ENCODE measurements at regions not wholly inside any gene's neighbourhood (a gene's known extent, or its start where the extent isn't known, plus 50 kb on each side); places are given as distances from the start of the nearest gene placed in this dataset.
"Not testable (repeated sequence)": the region's sequence is repeated elsewhere in the genome, so short reads cannot be mapped to it uniquely, and the experiment has no call there.

DNA sequence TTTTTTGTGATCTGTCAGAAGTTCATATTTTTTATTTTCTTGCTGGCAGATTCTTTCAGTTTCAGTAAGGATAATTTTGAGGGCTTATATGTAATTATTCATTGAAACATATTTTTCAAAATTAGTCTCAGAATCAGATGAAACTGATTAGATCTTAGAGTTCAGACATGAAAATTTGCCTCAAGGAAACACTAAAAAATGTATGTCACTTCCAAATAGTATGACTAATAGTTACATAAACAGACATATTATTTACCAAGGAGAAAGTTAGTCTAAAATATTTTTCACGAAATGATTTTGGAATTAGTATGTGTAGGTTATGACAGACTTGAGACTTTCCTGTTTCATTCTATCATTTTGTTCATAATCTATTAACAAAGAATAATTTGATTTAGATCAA is 628.6 kb downstream of the CCDC85A start:
- DNase-seq: no peak

DNA sequence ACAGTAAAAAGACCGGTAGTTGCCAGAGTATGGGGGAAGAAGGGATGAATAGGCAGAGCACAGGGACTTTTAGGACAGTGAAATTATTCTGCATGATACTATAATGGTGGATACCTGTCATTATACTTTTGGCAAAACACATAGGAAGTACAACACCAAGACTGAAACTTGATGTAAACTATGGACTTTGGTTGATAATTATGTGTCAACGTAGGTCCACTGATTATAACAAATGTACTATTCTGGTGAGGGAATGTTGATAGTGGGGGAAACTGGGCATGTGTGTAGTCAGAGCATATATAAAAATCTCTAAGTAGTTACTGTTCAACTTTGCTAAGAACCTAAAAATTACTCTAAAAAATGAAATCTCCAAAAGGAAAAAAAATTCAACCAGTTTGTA is 629.7 kb downstream of the CCDC85A start:
- DNase-seq: no peak

DNA sequence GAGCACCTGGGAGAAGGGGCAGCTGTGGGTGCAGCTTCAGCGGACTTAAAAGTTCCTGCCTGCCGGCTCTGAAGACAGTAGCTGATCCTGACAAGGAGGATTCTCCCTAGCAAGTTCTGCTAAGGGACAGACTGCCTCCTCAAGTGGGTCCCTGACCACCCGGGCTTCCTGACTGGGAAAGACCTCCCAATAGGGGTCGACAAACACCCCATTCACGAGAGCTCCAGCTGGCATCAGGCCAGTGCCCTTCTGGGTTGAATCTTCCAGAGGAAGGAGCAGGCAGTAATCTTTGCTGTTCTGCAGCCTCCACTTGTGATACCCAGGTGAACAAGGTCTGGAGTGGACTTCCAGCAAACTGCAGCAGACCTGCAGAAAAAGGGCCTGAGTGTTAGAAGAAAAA is 632.9 kb downstream of the CCDC85A start:
- no peak for DNase-seq

DNA sequence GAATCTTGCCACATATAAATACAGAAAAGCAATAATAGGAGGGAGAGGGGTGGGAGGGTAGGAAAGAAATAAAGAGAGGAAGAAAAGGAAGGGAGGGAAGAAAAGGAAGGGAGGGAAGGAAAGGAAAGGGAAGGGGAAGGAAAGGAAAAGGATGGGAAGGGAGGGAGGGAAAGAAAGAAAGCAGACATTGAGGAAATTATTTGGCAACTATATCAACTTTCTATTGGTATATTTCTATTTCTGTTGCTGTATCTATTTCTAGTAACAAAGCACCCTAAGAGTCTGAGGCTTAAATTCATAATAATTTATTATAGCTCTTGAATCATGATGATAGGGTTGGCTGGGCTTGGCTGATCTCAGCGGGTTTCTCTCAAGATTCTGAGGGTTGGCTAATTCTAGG is 648.0 kb downstream of the CCDC85A start:
- no peak for DNase-seq

DNA sequence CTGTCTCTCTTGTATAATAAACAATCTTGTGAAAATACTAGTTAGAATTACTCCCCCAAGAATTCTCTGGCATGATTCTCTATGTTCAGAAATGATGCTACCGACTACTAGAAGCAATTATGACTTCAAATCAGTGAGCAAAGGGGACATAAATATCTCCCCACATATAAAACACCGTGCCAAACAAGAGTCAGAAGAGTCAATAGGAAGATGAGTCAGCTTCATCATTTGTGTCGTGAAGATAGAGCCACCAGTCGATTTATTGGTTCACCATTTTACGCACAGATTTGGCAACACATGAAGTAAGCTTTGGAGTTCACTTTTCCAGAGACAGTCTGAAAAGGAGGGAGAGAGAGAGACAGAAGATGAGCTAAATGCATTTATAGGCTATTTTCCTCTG is 650.9 kb downstream of the CCDC85A start:
- DNase-seq: no peak

DNA sequence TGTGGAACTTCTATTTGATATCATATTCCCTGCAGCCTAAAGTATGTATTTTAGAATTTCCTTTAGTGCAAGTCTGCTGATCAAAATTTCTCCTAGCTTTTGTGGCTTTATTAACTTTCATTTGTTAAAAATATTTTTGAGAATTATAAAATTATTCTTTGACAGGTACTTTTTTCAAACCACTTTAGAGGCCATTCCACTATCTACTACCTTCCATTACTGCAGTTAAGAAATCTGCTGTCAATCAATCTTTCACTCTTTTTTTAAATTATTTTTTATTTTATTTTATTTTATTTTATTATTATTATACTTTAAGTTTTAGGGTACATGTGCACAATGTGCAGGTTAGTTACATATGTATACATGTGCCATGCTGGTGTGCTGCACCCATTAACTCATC is 656.2 kb downstream of the CCDC85A start:
- DNase-seq: not testable (repeated sequence)

DNA sequence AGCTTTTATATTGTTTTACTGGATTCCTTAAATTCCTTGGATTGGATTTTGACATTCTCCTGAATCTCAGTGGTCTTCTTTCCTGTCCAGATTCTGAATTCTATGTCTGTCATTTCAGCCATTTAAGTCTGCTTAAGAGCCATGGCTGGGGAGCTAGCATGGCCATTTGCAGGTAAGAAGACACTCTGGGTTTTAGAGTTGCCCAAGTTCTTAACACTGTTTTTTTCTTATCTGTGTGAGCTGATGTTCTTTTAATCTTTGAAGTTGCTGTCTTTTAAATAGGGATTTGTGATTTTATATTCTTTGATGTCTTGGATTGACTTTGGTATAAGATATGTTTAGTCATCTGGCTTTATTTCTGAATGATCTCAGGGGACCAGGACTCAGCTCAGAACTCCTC is 677.2 kb downstream of the CCDC85A start:
- no peak for DNase-seq

DNA sequence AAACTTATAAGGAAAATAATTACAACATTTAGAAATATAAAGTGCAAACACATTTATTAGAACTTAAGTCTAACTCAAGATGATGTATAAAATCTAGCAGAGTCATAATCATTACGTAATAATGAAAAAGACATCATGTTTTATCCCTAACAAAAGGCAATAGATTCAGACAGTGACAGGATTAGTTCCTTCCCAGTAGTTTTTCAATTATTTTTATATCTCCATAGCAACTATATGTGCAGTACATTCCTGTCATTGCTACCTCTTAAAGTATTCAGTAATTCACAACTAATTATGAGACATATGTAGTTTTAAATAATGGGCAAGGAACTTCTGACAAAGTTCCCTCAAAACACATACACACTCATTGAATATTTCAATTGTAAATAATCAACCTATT is 687.9 kb downstream of the CCDC85A start:
- DNase-seq: no peak

DNA sequence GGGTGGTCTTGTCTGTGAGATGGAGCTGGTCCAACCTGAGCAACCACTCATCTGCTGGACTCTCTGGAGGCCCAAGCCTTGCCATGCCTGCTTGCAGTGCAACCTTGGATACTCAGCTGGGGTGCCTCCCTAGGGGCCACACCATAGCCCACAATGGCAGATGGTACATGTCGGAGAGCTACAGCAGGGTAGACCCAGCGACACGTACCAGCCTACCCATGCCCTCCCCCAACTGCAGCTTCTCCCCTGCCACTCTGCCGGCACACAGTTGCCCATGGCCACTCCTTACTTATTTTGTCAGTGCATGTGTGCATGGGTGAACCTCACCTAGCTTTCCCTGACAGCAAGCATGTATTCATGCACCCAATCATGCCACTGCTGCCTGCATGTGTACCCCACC is 690.9 kb downstream of the CCDC85A start:
- no peak for DNase-seq

DNA sequence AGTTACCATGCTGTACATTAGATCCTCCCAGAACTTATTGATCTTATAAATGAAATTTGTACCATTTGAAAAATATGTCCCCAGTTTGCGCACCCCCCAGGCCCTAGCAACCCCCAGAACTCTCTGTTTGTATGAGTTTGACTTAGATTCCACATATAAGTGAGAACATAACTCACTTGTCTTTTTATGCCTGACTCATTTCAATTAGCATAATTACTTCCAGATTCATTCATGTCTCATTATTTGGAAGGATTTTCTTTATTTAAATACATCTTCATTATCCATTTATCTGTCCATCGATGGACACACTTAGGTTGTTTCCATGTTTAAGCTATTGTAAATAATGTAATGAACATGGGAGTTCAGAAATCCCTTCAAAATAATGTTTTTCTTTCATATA is 705.9 kb downstream of the CCDC85A start:
- no peak for DNase-seq

DNA sequence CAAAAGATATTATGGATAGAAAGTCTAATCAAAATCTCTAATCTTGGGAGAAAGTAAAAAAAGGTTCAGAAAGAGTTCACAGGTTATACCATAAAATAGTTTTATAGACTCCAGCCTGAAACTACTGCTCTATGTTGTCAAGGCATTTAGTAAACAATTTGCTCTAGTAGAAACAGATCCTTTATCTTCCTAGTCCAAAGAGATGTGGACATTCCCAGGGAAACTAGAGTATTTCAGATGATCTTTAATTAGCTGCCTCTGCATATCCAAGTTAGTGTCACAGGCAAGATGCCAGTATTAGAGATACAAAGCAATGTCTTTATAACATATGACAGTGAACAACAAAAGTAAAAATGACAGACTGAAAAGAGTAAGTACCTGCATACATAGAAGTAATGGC is 708.6 kb downstream of the CCDC85A start:
- DNase-seq: no peak

DNA sequence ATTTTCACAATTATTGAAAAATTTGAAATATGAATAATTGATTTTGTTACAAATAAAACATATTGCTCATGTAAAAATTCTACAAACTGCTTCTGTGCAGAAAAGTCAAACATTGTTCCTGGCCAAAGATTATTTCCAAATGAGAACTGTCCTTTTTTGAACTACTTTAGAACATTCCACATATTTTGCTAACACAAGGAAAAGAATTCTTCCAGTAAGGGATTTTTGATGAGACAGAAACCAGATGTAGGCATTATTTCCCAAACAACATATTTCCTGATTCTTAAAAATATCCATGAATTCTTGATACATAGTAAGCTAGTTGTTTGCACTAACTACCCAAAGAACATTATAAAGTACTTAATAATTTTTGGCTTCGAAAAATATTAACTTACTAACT is 715.2 kb downstream of the CCDC85A start:
- no peak for DNase-seq

DNA sequence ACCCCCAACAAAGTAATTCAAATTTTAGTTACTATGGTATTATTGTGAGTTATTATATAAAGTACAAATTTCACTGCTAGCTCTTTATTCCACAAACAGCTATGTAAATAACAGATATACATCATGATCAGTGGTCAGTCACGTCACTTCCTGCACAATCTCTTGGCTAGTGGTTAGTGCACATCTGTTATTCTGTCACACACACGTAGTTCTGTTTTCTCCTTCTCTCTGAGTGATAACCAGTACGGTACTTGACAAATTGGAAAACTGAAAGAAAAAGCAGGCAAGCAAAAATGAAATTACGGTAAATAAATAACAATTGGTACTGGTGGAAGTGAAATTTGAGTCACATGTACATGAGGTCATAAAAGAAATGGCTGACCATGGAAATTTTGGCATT is 728.7 kb downstream of the CCDC85A start:
- no peak for DNase-seq

DNA sequence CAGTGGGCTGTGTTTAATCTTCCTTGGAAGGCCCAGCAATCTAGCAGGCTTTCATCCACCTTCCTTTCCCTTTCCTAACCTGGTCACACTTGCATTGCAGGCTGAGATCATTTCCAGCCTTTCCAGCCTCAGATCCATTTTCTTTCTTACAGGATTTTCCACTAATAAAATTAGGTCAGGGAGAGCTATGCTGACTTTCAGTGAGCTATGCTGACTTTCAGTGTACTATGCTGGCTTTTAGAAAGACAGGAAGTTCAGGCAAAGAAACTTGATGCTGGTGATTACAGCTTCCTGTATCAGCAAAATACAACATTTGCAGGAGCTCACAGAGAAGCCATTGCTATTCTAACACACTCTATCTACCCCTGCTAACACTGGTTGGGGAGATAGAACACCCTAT is 735.0 kb downstream of the CCDC85A start:
- no peak for DNase-seq

DNA sequence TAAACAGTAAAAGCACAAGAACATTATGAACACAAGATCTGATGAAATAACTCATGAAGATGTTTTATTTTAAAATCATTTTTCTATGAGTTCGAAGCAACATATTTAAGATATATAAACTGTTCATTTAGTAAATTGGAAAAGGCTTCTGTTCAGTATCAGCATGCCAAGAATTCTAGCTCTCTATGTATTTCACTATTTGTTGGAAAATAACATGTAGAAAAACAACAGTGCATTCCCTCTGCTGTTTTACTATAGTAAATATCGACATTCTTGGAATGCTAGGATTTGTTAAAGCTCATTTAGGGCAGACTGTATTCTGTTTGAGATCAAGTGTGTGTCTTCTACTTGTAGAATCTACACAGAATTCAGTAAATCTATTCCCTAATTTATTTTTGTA is 750.2 kb downstream of the CCDC85A start:
- DNase-seq: no peak

DNA sequence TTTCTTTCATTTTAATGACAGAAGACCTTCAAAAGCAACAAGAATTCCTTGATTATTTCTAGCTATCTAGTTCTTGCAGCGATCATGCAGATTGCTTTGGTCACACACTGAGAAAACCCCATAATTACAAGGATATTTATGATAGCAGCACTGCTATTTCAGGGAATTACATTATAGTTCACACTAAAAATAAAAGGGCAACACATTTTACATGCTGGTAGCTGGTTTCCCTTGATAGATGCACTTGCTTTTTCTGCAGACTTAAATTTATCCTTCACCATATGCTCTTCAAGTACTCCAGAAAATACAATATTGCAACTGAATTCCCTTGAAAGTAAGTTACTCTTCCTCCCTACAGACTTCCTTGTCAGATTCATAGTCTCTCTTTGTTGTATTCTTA is 751.1 kb downstream of the CCDC85A start:
- no peak for DNase-seq

DNA sequence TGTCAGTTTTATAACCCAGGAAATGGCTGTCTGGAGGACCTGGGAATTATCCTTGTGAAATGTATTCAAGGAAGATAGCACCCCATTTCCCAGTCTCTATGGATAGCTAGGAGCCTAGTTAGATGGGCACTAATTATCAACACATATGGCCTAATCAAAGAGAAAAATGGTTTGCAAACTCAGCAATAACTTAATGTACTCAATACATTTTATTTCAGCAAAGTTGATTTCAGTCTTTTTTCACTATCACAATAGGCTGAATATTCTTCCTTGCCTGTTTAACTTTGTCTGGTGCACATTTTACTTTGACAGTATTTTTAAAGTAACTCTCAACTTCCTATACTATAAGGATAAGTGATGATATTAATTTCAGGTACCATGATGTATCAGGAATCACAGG is 756.3 kb downstream of the CCDC85A start:
- no peak for DNase-seq

DNA sequence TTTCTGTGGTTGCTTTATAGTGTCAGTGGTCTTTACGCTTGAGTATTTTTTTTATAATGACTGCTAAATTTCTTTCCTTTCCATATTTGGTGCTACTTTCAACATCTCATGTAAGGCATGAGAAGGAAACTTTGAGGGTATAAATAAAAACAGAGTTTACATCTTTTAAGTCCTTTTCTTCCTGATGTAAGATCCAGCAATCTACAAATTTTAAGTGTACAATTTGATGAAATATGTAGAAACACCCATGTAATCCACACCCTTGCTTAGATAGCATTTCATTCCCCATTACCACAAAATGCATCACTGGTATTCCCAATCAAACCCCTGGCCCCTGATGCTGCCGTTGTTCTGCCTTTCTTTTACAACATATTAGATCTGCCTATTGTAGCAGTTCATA is 769.1 kb downstream of the CCDC85A start:
- no peak for DNase-seq

DNA sequence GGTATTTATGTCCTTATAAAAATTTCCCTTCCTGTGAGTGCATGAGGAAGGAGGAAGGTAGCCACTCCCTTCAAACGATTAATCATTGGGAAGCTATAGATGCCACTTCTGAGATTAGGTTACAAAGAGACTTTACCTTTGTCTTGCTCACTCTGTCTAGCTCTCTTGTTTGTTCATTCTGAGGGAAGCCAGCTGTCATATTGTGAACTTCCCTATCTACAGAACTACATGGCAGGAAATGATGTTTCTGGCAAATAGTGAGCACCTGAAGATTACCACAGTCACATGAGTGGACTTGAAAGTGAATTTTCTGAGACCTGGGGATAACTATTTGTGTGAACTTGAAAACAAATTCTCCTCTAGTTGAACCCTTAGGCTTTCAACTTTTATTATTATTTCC is 776.8 kb downstream of the CCDC85A start:
- no peak for DNase-seq

DNA sequence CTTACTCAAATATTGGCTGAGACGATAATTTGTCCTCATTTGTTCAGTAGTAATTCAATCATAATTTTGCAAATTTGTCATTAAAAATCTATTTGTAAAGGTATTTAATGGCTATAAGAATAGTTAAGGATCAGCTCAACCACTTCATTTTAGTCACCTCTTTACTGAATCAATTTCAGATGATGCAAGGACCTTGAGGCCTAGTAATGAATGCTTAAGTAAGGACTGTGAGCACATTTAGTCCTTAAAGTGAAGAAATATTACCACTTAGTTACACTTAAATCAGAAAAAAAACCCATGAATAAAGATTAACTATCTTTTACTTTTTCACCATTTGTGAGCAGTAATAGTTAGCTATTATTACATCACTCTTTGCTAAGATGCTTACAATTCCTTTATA is 778.9 kb downstream of the CCDC85A start:
- no peak for DNase-seq

DNA sequence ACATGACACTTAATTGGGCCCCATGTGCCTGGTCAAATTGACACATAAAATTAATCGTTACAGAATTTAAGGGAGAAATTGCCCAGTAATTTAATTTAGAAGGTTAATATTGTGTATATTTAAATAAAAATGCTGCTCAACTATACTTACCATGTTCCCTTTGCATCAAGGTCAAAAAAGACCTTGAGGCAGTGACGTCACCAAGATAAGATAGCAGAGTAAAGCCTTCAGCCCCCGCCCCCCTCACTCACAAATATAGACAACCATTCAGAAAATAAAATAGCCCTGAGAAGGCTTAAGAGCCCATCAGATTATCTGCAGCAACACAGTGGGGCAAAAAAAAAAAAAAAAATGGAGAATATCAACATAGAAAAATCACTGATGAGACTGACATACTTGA is 785.7 kb downstream of the CCDC85A start:
- no peak for DNase-seq

DNA sequence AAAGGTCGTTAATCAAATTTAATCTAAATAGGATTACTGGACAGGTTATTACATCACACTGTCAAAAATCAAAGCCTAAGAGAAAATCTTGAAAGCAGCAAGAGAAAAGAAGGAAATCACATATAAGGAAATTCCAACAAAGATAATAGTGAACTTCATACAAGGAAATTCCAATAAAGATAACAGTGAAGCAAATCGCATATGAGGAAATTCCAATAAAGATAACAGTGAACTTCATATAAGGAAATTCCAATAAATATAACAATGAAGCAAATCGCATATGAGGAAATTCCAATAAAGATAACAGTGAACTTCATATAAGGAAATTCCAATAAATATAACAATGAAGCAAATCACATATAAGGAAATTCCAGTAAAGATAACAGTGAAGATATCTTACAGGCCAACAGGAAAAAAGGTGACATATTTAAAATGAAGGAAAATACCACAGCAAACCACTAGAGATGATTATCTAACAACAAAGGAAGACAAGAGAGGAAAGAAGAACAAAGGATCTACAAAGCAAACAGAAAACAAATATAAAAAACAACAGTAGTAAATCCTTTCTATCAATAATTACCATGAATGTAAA is 787.7 kb downstream of the CCDC85A start:
- DNase-seq: no peak

DNA sequence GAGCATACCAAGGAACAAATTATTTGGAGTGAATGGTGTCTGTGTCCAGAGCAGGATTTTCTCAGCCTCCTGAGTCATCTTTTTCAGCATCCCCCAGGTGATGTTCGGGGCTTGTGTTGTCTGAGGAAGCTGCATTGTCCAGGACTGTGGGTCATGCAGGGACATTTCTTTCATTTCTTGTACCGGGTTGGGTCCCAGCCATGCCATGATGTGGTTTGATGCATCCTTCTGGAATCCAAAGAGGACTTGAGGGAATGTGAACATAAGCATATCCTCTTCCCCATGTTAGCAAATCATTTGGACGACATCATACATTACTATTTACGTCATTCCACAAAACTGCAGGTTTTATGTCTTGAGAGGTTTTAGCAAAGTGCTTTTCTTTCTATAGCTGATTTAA is 797.8 kb downstream of the CCDC85A start:
- DNase-seq: no peak

DNA sequence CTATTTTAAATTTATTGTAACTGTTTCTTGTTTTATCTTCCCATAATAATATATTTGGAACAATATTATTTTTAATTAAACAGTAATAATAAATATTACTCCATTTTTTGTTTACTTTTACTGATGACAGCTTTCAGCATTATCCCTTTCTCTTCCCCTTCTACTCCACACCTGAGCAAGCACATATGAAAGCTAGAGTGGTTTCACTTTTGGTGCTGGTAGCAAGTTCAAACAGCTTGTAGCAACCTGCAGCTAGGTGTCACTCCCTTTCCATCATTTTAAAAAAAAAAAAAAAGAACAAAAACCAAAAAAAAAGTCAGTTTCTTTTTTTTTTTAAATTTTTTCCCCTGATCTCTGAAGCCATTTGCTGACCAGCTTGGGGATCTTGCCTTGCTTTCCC is 801.8 kb downstream of the CCDC85A start:
- DNase-seq: no peak

DNA sequence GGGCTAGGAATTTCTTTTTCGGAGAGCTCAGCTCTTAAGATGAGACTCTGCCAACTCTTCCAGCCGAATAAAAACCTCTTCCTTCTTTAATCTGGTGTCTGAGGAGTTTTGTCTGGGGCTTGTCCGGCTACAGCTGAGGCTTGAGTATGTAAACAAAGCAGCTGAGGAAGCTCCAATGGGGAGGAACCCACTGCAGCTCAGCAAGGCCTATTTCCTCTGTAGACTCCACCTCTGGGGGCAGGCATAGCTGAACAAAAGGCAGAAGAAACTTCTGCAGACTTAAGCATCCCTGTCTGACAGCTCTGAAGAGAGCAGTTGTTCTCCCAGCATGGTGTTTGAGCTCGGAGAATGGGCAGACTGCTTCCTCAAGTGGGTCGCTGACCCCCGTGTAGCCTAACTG is 838.7 kb downstream of the CCDC85A start:
- DNase-seq: no peak
